Stimulated activated CD8-positive, alpha-beta memory T cell treated with anti-CD3 and anti-CD28 coated beads, Interleukin-4, amount 100 ng/mL, for 48 hours (primary cell): ENCODE measurements at regions not wholly inside any gene's neighbourhood (a gene's known extent, or its start where the extent isn't known, plus 50 kb on each side); places are given as distances from the start of the nearest gene placed in this dataset.

Experiments
- DNase-seq: peaks from one replicate; pipeline ENCODE4 v3.0.0-alpha.2; 2020

DNA sequence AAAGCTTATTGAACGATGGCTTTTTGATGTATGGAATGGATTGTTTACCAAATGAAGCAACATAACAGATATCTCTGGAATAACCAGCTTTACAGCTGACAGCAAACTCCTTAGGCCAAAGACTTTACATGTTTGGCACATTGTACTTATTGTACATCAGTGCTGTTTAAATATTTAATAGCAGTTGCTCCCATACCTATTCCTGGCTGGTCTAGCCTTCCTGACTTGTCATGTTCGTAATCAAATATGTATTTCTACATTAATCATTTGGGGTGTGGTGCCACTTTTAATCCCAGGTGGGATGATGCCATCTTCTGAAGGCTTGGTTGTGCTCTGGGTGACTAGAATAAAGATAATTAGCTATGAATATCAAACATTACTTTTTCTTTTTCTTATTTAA lies 67.4 kb upstream of the FRY start:
- DNase-seq = no peak

DNA sequence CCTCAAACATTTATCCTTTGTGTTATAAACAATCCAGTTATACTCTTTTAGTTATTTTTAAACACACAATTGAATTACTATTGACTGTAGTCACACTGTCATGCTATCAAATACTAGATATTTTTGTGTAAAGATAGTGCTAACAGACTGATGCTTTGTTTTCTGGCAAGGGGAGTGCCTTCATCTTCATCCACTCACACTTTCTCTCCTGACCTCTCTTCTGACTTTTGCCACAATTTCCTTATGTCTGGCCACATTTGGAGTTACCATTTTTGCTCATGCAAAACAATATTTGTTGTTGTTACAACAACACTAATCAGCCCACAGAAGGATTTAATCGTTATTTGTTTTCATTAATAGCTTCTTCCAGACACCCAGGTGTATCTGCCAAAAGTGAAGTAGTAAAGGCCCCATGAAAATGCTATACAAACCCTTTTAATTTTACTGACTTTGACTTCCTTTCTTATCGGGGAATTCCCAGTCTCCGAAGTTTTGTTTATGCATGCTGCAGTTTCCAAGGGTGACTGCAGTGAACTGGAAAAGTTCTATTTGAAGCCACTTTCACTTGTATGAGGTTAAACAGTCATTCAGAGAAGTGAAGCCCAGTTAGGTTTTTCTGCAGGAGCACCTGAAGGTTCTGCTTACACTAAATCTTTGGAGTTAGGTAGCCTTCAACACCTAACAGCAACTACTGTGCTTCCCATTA lies 66.1 kb upstream of the FRY start:
- no peak for DNase-seq

DNA sequence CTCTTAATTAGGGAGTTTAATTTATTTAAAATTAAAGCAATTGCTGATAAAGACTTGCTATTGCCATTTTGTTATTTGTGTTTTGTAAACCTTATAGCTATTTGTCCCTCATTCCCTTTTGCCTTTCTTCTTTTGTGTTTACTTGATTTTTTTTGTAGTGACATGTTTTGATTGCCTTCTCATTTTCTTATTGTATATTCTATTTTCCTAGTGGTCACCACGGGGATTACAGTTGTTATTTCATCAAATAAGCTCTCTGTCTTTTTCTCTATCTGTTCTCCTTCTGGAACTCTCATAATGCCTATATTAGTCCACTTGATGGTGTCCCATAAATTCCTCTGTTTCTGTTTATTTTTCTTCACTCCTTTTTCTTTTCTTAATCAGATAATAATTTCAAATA lies 64.4 kb upstream of the FRY start:
- no peak for DNase-seq

DNA sequence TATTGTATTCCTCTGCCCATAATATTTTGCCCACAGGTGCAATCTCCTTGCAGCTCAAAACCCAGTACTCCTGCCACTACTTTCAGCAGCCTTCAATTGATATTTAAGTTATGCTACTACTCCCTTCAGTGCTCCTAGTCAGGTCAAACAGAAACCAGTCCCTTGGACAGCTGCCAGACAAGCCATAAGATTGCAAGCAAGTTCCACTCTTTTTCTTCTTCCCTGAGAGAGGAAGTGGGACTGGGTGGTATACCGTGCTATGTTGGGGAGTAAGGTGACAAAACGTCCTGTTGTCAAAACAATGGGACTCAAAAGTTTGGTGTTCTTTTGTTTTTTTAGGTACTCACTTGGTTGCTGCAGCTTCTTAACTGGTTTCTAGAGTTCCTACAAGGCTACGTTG lies 63.1 kb upstream of the FRY start:
- no peak for DNase-seq

DNA sequence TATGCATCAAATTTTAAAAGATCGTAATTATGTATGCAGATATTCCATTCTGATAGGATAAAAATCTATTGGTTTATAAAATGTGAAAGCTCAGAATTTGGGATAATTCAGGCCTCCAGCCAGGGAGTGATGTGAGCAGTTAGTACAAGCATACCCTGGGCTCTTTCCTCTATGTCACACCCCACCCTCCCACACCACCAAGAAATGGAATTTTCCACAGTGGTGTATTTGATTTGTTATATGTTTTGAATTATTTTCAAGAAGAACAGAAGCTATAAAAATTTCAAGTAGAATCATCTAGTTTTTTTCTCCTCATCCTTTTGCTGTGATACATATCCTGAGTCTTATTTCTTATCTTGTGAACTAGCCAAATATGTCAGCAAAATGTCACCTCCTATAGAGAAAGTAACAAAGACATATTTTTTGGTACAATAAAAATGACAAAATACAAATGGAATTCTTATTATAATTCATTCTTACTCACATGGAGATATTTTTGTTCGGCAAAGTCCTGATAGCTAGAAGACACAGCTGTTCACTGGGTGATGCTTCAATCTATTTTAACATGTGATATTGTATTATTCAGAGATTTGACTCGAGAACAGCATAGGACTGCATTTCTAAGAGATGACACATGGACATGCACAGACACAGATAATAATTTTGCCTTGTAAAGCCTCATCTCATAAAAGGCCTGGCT lies 61.2 kb upstream of the FRY start:
- DNase-seq = no peak

DNA sequence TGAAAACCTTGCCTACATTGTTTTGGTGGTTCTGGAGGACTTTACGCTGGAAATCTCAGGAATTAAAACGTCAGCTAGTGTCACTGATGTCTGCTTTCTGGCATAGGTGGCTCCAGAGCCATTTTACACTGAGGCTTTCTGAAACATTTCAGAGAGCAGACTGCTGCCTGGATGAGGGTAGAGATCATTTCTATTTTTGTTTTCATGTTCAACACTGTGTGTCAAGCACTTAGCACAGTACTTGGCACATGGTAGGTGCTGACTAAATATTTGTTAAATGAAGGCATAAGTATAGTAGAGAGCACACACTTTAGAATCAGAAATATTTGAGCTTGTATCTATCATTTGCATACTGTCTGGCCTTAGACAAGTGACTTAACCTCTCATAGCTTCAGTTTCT lies 59.1 kb upstream of the FRY start:
- no peak for DNase-seq

DNA sequence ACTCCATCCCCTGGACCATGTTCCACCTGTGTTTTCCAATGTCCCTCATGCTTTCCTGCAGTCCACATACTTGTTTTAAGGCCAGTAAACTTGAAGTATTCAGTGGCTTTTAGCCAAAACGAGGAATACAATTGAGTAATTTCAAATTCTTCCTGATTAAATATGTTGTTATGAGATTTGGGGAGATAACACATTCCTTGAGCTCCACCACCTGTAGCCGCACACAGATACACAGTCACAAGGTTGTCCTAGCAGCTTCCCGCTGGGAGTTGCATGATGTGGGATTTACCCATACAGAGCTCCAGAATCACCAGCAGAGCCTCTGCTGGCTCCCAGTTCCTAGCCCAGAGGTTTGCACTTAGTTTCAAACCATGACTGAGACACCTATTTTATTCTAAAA lies 53.6 kb upstream of the FRY start:
- no peak for DNase-seq

DNA sequence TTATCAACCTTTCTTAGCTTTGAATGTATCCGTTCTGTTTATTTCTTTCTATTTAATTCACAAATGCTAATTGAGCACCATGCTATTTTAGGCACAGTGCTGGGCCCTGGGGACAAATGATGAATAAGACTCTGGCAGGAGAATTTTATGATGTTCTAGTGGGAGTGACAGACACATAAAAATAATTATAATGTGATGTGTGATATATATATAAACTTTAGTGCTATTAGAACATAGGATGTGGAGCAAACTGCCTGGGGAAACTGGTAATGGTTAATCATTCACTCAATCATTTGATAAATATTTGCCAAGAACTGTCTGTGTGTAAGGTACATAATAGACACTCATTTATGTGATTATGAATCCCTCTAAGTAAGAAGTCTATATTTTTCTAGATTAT lies 50.7 kb upstream of the FRY start:
- DNase-seq = no peak
